Ureter (tissue), 1 donor: ENCODE measurements at regions not wholly inside any gene's neighbourhood (a gene's known extent, or its start where the extent isn't known, plus 50 kb on each side); places are given as distances from the start of the nearest gene placed in this dataset.

Source experiments
- DNase-seq: peaks from one replicate; pipeline ENCODE4 v3.0.0-alpha.2; 2020; ENCODE audit warnings: low spot score
- donor health status: DM: yes; HTN: yes; CAD: no.

DNA sequence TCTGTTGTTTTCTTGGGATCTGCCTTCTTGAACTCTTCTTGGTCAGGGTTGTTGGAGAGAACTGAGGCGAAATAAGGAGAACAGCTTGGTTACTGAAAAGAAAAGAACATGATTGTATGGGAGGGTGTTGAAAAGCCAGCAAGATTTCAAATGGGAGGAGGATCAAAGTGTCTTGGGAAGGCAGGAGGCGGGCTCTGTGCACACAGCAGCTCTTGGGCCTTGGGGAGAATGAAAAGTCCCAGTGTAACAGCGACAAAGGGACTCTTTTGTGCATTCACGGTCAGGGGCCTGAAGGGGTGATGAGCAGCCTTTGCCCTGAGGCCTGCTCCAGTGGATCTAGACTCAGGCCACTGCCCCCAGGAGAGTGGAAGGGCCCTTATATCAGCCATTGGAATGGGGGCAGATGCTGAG is 135.4 kb downstream of the ADAMTS15 start:
- peak; percentile 10 for DNase-seq

DNA sequence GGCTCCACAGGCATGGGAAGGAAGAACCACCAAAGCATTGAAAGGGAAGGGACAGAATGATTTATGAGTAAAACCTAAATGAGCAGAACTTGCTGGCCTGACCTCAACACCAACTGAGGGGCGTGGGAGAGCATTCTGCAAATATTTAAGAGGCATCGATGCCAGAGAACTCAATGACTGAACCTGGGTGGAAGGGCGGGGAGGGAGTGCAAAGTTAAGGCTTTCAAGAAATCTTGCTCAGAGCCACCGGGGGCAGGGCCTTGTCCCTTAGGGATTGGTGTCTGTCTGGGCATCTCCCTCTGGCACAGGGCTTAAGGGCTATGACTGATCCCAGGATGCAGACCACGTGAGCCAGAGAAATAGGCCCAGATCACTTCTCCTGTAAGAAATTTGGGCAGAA is 137.1 kb downstream of the ADAMTS15 start:
- DNase-seq = peak; percentile 33

DNA sequence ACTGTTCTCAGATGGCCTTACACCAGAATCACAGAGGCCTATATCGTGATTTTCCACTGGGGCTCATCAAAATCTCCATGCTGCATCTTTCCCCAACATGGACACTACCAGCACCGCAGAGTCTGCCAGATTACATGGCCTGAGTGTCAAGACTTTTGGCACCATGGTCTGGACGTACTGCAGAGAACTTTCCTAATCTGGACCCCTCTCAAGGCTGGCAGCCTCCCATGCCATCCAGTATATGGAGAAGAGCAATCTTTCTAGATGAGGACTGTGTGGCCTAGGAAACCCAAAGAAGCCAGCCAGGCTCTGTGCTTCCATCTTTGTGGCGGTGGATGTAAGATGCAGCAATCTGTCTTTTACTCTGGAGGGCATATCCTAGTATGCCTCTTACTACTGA is 139.2 kb downstream of the ADAMTS15 start:
- peak; percentile 7 for DNase-seq

GRCh38 chr11:130588471-130588870 is 140.0 kb downstream of the ADAMTS15 start:
- peak; percentile 6 for DNase-seq

- no peak for DNase-seq
Observed at GRCh38 chr11:130592056-130592455, 143.6 kb downstream of the ADAMTS15 start.

DNA sequence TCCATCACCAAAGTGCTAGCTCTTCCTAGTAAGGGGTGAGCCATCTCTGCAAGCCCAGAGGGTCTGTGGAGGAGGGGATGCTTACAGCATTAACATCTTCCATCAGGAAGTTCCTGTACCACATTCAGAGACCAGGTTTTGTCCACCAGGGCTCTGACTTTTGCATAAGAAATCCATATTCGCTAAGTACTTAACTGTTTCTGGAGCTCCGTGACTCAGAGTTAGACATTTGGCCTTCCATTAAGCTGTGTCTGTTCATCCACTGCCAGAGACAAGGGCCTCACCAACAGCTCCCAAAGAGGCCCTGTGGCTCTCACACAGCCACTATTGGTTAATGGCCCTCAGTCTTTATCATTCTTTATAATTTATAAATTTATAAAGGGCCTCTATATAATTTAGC is 144.6 kb downstream of the ADAMTS15 start:
- no peak for DNase-seq

- no peak for DNase-seq
Observed at GRCh38 chr11:130598433-130598832, 150.0 kb downstream of the ADAMTS15 start.

- no peak for DNase-seq
Observed at GRCh38 chr11:130599073-130599654, 150.7 kb downstream of the ADAMTS15 start.

DNA sequence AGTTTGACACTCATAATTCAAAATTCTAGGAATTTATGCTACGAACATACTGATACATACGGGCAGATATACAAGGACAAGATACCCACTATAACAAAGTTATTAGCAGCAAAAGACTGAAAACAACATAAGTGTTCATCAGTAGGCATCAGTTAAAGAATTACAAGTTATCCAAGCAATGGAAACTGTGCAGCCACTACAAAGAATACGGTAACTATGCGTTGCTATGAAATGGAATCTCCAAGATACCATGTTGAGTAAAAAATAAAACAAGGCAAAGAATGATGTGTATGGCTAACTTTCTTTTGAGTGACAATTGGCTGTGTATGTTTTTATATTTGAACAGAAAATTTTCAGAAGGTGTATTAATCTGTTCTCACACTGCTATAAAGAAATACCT is 151.7 kb downstream of the ADAMTS15 start:
- DNase-seq = no peak

GRCh38 chr11:130600616-130601015 is 152.2 kb downstream of the ADAMTS15 start:
- no peak for DNase-seq

DNA sequence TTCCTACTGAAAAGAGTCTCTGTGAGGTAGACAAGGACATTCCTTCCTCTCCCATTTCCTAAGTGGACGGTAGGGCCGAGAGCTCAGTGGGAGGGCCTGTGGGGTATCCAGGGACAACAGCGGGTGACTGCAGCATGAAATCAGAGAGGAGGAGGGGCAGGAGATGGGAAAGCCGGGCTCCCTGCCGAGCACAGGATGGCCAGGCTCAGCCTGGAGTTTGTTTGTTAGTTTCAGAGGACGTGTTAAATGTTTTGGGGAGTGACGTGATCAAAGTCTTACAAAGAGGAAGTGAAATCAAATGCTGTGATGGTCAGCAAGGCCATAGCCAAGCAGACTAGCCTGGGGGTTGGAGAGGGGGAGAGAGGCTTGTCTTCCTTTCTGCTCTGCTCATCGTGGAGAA is 152.7 kb downstream of the ADAMTS15 start:
- peak; percentile 69 for DNase-seq

- DNase-seq = no peak
Observed at GRCh38 chr11:130601764-130602460, 153.5 kb downstream of the ADAMTS15 start.

GRCh38 chr11:130602641-130603334 is 154.3 kb downstream of the ADAMTS15 start:
- DNase-seq = no peak

- DNase-seq = no peak
Observed at GRCh38 chr11:130603335-130603906, 155.0 kb downstream of the ADAMTS15 start.

DNA sequence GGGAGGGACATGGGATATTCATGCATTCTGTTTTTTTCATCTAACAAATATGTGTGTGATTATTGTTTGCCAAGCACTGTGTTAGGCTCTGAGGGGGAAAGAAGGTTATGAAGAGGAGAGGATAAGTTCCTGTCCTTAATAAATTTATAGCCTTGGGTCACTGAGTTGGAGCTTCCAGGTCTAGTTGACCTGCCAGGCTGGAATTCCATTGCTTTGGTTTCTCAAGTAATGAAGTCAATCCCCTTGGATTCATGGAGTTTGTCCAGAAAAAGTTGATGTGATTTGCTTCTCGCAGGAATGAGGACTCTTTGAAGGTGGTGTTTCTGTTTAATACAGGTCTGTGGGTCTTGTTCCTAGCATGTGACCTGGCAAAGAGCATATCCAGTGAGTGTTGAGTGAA is 156.2 kb downstream of the ADAMTS15 start:
- DNase-seq = no peak

DNA sequence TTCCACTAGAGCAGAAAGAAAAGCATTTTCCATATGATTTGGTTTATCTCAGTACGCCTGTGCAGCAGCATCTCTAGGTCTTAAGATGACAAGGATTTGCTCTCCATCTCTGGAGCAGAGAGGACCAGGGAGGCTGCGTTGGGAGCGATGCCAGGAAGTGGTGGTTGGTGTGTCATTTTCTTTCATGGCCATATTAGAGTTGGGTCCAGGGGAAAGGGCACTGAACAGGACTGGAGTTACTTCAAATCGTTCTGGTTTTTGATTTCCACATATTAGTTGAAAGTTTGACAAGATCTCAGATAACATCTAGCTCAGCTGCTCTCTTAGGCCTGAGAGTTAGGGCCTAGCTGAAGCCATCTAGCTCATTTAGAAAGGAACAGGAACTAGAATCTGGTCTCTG is 157.7 kb downstream of the ADAMTS15 start:
- no peak for DNase-seq

DNA sequence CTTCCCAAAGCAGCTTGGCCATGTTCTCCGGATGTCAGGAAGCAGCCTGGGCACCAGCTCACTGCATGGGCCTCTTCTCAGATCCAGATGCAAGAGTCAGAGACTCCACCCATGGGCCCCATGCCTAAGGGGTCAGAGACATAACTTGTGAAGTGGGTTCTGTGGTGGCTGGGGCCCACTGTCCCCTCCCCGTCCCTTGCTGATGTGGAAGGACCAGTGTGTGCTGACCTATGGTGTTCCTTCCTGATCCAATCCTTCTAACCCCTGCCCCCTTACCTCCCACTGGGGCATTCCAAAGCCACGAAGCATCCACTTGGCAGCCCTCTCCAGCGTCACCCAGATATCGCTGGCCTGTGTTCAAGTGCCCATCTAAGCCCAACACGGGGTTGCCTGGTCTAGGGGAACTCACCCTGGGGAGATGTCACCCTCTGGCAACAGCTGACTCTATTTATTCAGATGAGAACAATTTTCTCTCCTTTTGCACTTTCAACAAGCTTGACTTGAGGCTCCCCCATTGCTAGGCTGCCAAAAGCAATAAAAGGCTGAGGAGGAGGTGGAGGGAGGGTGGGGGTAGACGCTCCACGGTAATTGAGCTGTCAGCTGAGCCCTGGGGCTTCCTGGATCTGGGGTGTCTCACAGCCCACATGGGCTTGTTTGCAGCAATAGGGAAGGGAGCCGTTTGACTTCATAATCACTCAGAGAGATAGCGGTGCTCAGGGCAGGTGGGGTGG is 158.5 kb downstream of the ADAMTS15 start:
- no peak for DNase-seq

DNA sequence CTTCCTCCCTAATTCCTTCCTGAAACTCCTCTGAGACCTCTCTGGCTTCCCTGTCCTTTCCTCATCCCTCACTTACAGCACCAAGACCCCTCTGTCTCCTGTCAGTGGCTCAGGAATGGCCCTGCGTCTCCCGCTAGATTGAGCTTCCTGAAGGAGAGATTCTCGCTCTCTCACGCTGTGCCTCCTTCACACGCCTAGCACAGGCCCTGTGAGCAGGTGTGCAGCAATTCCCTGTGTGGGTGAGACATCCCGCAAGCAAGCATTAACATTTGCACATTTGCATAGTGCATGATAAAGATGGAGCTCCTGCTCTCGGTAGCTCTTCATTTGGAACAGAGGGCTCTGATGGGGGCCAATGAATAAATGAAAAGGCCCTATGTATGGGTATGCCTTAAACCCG is 159.8 kb downstream of the ADAMTS15 start:
- DNase-seq = no peak

DNA sequence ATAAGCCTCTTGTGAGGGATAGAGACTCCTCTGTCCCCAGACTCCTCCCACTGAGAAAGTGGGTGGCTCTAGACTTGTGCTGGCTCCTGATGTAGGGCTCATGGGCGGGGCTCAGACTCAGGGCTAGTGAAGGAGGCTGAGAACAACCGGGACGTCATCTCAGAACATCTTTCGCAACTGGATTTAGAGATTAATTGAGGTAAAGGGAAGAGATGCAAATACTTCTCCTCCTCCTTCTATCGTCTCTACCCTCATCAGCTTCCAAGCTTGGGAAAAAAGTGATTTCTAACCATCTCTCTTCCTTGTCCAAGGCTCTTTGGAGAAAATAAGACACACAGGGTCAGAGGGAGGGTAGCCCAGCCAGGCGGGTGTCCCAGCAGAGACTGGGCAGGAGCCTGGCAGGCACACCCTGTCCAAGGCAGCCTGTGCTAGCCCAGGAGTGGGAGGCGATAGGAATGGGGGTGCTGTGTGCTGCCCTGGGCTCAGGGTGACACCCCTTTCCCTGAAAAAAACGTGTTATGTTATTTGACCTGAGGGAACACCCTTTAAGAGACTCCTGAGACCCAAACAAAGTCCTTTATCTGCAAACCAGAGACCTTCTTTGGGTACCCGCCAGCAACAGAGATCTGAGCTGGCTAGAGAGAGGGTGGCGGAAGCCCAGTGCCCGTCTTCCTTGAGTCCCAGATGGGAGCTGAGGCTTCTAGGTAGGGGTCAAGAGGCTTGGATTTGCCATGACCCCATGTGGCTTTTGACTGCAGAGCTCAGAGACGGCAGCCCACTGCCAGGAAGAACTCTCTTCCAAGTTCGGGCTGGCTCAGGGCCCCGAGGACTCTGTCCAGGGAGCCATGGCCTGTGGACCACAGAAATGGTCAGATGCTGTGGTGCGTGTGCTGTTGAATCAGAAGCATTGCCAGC is 160.9 kb downstream of the ADAMTS15 start:
- peak; percentile 77 for DNase-seq

GRCh38 chr11:130611791-130612251 is 163.4 kb downstream of the ADAMTS15 start:
- DNase-seq = no peak

GRCh38 chr11:130612291-130612851 is 163.9 kb downstream of the ADAMTS15 start:
- no peak for DNase-seq
